ENCODE measurements at regions not wholly inside any gene's neighbourhood (a gene's known extent, or its start where the extent isn't known, plus 50 kb on each side); places are given as distances from the start of the nearest gene placed in this dataset.
"Not testable (repeated sequence)": the region's sequence is repeated elsewhere in the genome, so short reads cannot be mapped to it uniquely, and the experiment has no call there.

DNA sequence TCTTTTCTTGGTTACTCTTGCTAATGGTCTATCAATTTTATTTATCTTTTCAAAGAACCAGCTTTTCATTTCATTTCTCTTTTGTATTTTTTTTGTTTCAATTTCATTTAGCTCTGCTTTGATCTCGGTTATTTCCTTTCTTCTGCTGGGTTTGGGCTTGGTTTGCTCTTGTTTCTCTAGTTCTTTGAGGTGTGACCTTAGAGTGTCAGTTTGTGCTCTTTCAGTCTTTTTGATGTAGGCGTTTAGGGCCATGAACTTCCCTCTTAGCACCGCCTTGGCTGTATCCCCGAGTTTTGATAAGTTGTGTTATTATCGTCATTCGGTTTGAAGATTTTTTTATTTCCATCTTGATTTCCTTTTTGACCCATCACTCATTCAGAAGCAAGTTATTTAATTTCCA lies 265.5 kb downstream of the VAPA start:
- TF ChIP-seq SUZ12 (IDR thresholded peaks at IDR 0.05; ENCODE audit: extremely low read depth, insufficient read depth, insufficient read length); ZNF274 (IDR thresholded peaks at IDR 0.05; ENCODE audit: low read depth, low read length): not testable (repeated sequence)
